Right atrium auricular region (tissue), 2 donors: ENCODE measurements at regions not wholly inside any gene's neighbourhood (a gene's known extent, or its start where the extent isn't known, plus 50 kb on each side); places are given as distances from the start of the nearest gene placed in this dataset.

Experiments
- DNase-seq: peaks from one replicate; pipeline ENCODE4 v3.0.0-alpha.2; 2019; ENCODE audit warnings: low spot score
- H3K27ac ChIP-seq, 2 donors: fragments of 200-600 bp; sonication (generic); 1 replicate in 1 of 2; 2 replicates in 1 of 2; pipeline ENCODE4 v1.5.1; 2016 to 2019
- H3K27me3 ChIP-seq, 2 donors: fragments of 200-600 bp; sonication (generic); one replicate each; pipeline versions ENCODE4 v1.5.1 to v1.6.0; 2017 to 2019
- H3K36me3 ChIP-seq: fragments of 200-600 bp; sonication (generic); one replicate; pipeline ENCODE4 v1.5.1; 2016
- H3K4me1 ChIP-seq, 2 donors: fragments of 200-600 bp; sonication (generic); one replicate each; pipeline versions ENCODE4 v1.5.1 to v1.6.0; 2017 to 2019
- H3K4me3 ChIP-seq, 2 donors: fragments of 200-600 bp; sonication (generic); 1 replicate in 1 of 2; 2 replicates in 1 of 2; pipeline ENCODE4 v1.5.1; 2017 to 2019; ENCODE audit warnings: mild to moderate bottlenecking in 1 of 2, moderate library complexity in 1 of 2
- H3K9me3 ChIP-seq, 2 donors: fragments of 200-600 bp; sonication (generic); one replicate each; pipeline ENCODE4 v1.5.1; 2019
- CTCF ChIP-seq, 2 donors: fragments of 200-600 bp; sonication (generic); IDR thresholded peaks; one replicate each; pipeline ENCODE4 v1.5.1; 2019; ENCODE audit warnings: antibody characterized with exemption in 2 of 2

DNA sequence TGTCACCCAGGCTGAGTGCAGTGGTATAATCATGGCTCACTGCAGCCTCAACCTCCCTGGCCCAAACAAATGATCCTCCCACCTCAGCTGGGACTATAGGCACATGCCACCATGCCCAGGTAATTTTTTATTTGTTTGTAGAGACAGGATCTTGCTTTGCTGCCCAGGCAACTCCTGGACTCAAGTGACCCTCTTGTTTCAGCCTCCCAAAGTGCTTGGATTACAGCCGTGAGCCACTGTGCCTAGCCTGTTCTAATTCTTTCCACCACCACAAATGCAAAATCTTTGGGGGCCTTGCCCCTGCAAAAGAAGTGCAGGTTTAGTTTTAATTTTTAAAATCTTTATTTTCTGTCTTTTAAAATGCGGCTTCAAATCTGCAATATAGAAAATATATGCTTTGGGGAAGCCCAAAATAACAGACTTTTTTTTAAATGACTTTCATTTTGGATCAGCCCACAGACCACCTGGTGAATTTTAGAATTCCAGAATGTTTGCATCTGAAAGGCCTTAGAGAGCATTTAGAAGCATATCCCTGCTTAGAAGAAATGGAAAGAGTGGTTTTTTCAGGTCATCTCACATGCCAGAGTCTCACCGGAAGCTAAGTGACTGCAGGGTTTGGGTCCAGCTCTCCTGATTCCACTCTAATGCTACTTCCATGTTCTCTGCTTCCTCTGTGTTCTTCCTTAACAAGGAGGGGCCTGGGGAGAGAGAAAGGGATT is 111.4 kb upstream of the FER start:
- Histone ChIP-seq H3K27ac (no peak overlapping the region), H3K27me3 (no peaks in the 10 kb centered on the region), H3K4me1 (no peaks in the 10 kb centered on the region), H3K36me3 (no peaks in the 10 kb centered on the region), H3K9me3 (no peaks in the 10 kb centered on the region), H3K4me3 (no peak overlapping the region)
- TF ChIP-seq CTCF (IDR thresholded peaks at IDR 0.05), result no peak
- DNase-seq, result no peak

DNA sequence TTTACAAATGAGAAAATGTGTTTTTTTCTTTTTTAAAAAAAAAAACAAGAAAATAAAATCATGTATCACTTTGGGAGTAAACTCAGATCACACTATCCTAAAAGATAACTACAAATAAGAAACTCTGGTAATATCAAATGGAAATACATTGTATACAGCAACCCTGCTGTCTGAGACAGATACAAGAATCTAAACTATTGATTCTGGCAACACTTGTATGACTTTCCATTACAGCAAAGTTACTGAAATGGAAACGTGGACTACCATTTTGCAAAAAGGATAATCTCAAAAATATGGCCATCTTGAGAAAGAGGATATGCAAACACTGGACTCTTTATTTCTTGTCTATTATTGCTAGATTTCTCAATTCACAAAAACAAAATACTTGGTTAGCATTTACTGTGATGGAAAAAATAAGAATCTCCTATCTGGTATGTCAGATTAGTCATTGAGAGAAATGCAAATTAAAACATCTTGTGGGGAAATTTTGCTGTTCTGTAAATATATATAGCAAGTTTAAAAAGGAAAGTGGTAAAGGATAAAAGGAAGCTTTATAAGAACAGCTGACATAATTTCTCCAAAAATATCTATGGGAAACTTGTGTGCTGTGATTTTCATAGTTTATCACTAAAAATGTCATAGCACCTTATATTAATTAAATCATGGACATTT is 112.9 kb upstream of the FER start:
- no peaks in the 10 kb centered on the region for H3K36me3 ChIP-seq
- no peaks in the 10 kb centered on the region for H3K27me3 ChIP-seq
- H3K4me1 ChIP-seq, result no peaks in the 10 kb centered on the region
- H3K4me3 ChIP-seq, result no peak overlapping the region
- no peaks in the 10 kb centered on the region for H3K9me3 ChIP-seq
- no peak for DNase-seq
- H3K27ac ChIP-seq, result no peak overlapping the region
- no peak for TF ChIP-seq CTCF (IDR thresholded peaks at IDR 0.05)

GRCh38 chr5:108634010-108634616 is 113.6 kb upstream of the FER start:
- no peak for DNase-seq
- Histone ChIP-seq H3K4me3 (no peak overlapping the region), H3K27me3 (no peaks in the 10 kb centered on the region), H3K9me3 (no peaks in the 10 kb centered on the region), H3K4me1 (no peaks in the 10 kb centered on the region), H3K27ac (no peak overlapping the region), H3K36me3 (no peaks in the 10 kb centered on the region)
- no peak for TF ChIP-seq CTCF (IDR thresholded peaks at IDR 0.05)

- no peak for TF ChIP-seq CTCF (IDR thresholded peaks at IDR 0.05)
Measured at GRCh38 chr5:108629779-108630528, 117.7 kb upstream of the FER start.

GRCh38 chr5:108625654-108626053 is 122.0 kb upstream of the FER start:
- no peak for DNase-seq
- no peaks in the 10 kb centered on the region for H3K4me1 ChIP-seq
- no peak overlapping the region for H3K4me3 ChIP-seq
- H3K9me3 ChIP-seq, result no peaks in the 10 kb centered on the region
- no peak for TF ChIP-seq CTCF (IDR thresholded peaks at IDR 0.05)
- no peaks in the 10 kb centered on the region for H3K36me3 ChIP-seq
- no peaks in the 10 kb centered on the region for H3K27me3 ChIP-seq
- H3K27ac ChIP-seq, result no peak overlapping the region

More at GRCh38 chr5:108629779-108630528, 117.7 kb upstream of the FER start:
- H3K9me3 ChIP-seq, result no peaks in the 10 kb centered on the region
- H3K4me1 ChIP-seq, result no peaks in the 10 kb centered on the region
- H3K27ac ChIP-seq, result no peak overlapping the region
- H3K4me3 ChIP-seq, result no peak overlapping the region
- no peak for DNase-seq
- no peaks in the 10 kb centered on the region for H3K27me3 ChIP-seq
- no peaks in the 10 kb centered on the region for H3K36me3 ChIP-seq
